Gastrocnemius medialis (tissue), 4 donors: ENCODE measurements at regions not wholly inside any gene's neighbourhood (a gene's known extent, or its start where the extent isn't known, plus 50 kb on each side); places are given as distances from the start of the nearest gene placed in this dataset.

ENCODE experiments used
- ATAC-seq, 2 donors: fragments of 150-250 bp; one replicate each; pipeline ENCODE4 v1.9.1; 2016
- DNase-seq, 2 donors: peaks; one replicate each; pipeline ENCODE4 v3.0.0-alpha.2; 2019
- H3K27ac ChIP-seq, 4 donors: fragments of 200-600 bp; sonication (generic); 1 replicate in 1 of 4; 2 replicates in 3 of 4; pipeline ENCODE4 v1.5.1; 2016 to 2018; ENCODE audit warnings: mild to moderate bottlenecking in 2 of 4, moderate library complexity in 1 of 4
- H3K27me3 ChIP-seq, 3 donors: fragments of 200-600 bp; sonication (generic) in 2 of 3; 1 replicate in 1 of 3; 2 replicates in 2 of 3; pipeline versions ENCODE4 v1.5.1 to v1.6.0; 2016 to 2019; ENCODE audit warnings: mild to moderate bottlenecking in 1 of 3, moderate library complexity in 1 of 3
- H3K36me3 ChIP-seq, 2 donors: fragments of 200-600 bp; sonication (generic) in 1 of 2; one replicate each; pipeline ENCODE4 v1.5.1; 2017 to 2018
- H3K4me1 ChIP-seq, 2 donors: fragments of 200-600 bp; sonication (generic) in 1 of 2; one replicate each; pipeline ENCODE4 v1.5.1; 2016 to 2017; ENCODE audit warnings: mild to moderate bottlenecking in 2 of 2
- H3K4me3 ChIP-seq, 4 donors: fragments of 200-600 bp; sonication (generic) in 3 of 4; 1 replicate in 1 of 4; 2 replicates in 3 of 4; pipeline ENCODE4 v1.5.1; 2016 to 2019; ENCODE audit warnings: mild to moderate bottlenecking in 2 of 4
- H3K9me3 ChIP-seq, 3 donors: fragments of 200-600 bp; sonication (generic) in 2 of 3; 1 replicate in 1 of 3; 2 replicates in 2 of 3; pipeline ENCODE4 v1.5.1; 2016 to 2019
- CTCF ChIP-seq, 5 experiments: fragments of 450-650 bp in 3 of 5; fragments of 200-600 bp in 2 of 5; sonication (generic) in 2 of 5; IDR thresholded peaks in 4 of 5; conservative IDR thresholded peaks in 1 of 5; 1 replicate in 4 of 5; 2 replicates in 1 of 5; pipeline ENCODE4 v1.5.1; 2016 to 2019; ENCODE audit warnings: antibody characterized with exemption in 5 of 5, mild to moderate bottlenecking in 3 of 5, moderate library complexity in 3 of 5
- POLR2A ChIP-seq, 2 donors: fragments of 450-650 bp; IDR thresholded peaks; one replicate each; pipeline ENCODE4 v1.6.1; 2017; ENCODE audit warnings: antibody characterized with exemption in 2 of 2, mild to moderate bottlenecking in 2 of 2, moderate library complexity in 2 of 2
- in situ Hi-C, 4 donors: fragments of 200-750 bp; cut with MboI; loops; one replicate each; pipeline versions ENCODE4 v1.15.0 to v1.8.0; 2017; ENCODE audit warnings: low sequenced_read_pairs in 4 of 4
- intact Hi-C: fragments of 100-400 bp; cut with DNase I; formaldehyde crosslinking; loops from one replicate; pipeline ENCODE4 v1.15.1; 2023; ENCODE audit warnings: low total_unique reads

- H3K4me1 ChIP-seq, result no peaks in the 10 kb centered on the region
- DNase-seq (no peak), ATAC-seq (no peak)
- in situ Hi-C loops, result loop anchor here in 1 of 4 donors (25.0 kb wide), 1 partner anchor 100 kb away; the partner anchor contains the start of gene TANC2
- H3K9me3 ChIP-seq, result no peaks in the 10 kb centered on the region
- H3K27ac ChIP-seq, result no peak overlapping the region
- H3K4me3 ChIP-seq, result no peak overlapping the region
- no peaks in the 10 kb centered on the region for H3K27me3 ChIP-seq
- intact Hi-C loops, result no loop called here
- TF ChIP-seq POLR2A (IDR thresholded peaks at IDR 0.05) (no peak), CTCF (IDR thresholded peaks at IDR 0.05 in 4 of 5, conservative IDR thresholded peaks at IDR 0.05 in 1 of 5) (no peak)
- no peaks in the 10 kb centered on the region for H3K36me3 ChIP-seq
Observed at GRCh38 chr17:62862251-62862650, 54.1 kb upstream of the MARCHF10 start.

- TF ChIP-seq CTCF (IDR thresholded peaks at IDR 0.05 in 4 of 5, conservative IDR thresholded peaks at IDR 0.05 in 1 of 5) (no peak), POLR2A (IDR thresholded peaks at IDR 0.05) (no peak)
- in situ Hi-C loops, result loop anchor here in 1 of 4 donors (25.0 kb wide), 1 partner anchor 101 kb away; the partner anchor contains the start of gene TANC2
- intact Hi-C loops, result no loop called here
- DNase-seq, result no peak
- Histone ChIP-seq H3K9me3 (no peaks in the 10 kb centered on the region), H3K4me3 (no peak overlapping the region), H3K27me3 (no peaks in the 10 kb centered on the region), H3K27ac (no peak overlapping the region), H3K36me3 (no peaks in the 10 kb centered on the region), H3K4me1 (no peaks in the 10 kb centered on the region)
- no peak for ATAC-seq
Observed at GRCh38 chr17:62860962-62861873, 53.1 kb upstream of the MARCHF10 start.

- in situ Hi-C loops (loop anchor here in 1 of 4 donors (25.0 kb wide), 1 partner anchor 103 kb away; the partner anchor contains the start of gene TANC2), intact Hi-C loops (no loop called here)
- Histone ChIP-seq H3K27me3 (no peaks in the 10 kb centered on the region), H3K4me1 (no peaks in the 10 kb centered on the region), H3K36me3 (no peaks in the 10 kb centered on the region), H3K4me3 (no peak overlapping the region), H3K27ac (no peak overlapping the region), H3K9me3 (no peaks in the 10 kb centered on the region)
- ATAC-seq (no peak), DNase-seq (no peak)
- TF ChIP-seq CTCF (IDR thresholded peaks at IDR 0.05 in 4 of 5, conservative IDR thresholded peaks at IDR 0.05 in 1 of 5), result no peak
- TF ChIP-seq POLR2A (IDR thresholded peaks at IDR 0.05), result no peak
Observed at GRCh38 chr17:62859146-62859545, 51.0 kb upstream of the MARCHF10 start.
